IMR-90 (cell line): ENCODE measurements at regions not wholly inside any gene's neighbourhood (a gene's known extent, or its start where the extent isn't known, plus 50 kb on each side); places are given as distances from the start of the nearest gene placed in this dataset.

Source experiments
- ATAC-seq: fragments of 200-7000 bp; cut with Tn5 transposase; 2 replicates; pipeline ENCODE4 v1.9.1; 2020; ENCODE audit warnings: low read depth, mild to moderate bottlenecking, moderate library complexity
- BruUV-seq: library from RNA; stranded (reverse); fragments of 400-500 nt; replicated peaks from 2 replicates; lab custom pipeline; 2021; lab: Mats Ljungman, UMichigan
- CTCF ChIA-PET: fragments of 300-600 bp; formaldehyde crosslinking; extraction: SDS; loops from one replicate; lab custom pipeline; 2021; ENCODE audit warnings: antibody characterized with exemption; lab: Yijun Ruan, JAX
- POLR2A ChIA-PET: fragments of 300-600 bp; sonication (Branson Sonifier 250); formaldehyde crosslinking; loops from one replicate; lab custom pipeline; 2022; ENCODE audit warnings: antibody characterized with exemption; ENCODE audit not compliant: unreplicated experiment; lab: Charles Lee
- DNase-seq: peaks from one replicate; pipeline ENCODE4 v3.0.0; 2013
- H2AFZ ChIP-seq: replicated peaks from 2 replicates; pipeline ENCODE3; 2013; ENCODE audit warnings: low read length, mild to moderate bottlenecking; ENCODE audit not compliant: poor library complexity
- H2AK5ac ChIP-seq: 2 replicates; pipeline ENCODE4 v1.6.1; 2013; ENCODE audit warnings: low read depth, low read length, inconsistent platforms
- H2AK9ac ChIP-seq: replicated peaks from 2 replicates; pipeline ENCODE3; 2013; ENCODE audit warnings: mild to moderate bottlenecking, low read depth, low read length, moderate library complexity; ENCODE audit not compliant: poor library complexity
- H2BK120ac ChIP-seq: 2 replicates; pipeline ENCODE4 v1.6.1; 2013; ENCODE audit warnings: low read depth, low read length, inconsistent platforms
- H2BK15ac ChIP-seq: 3 replicates; pipeline ENCODE4 v1.6.1; 2013; ENCODE audit warnings: low read depth, low read length, inconsistent platforms
- H2BK20ac ChIP-seq: 2 replicates; pipeline ENCODE4 v1.6.1; 2013; ENCODE audit warnings: low read depth, mild to moderate bottlenecking, inconsistent platforms, low read length, moderate library complexity
- H2BK5ac ChIP-seq: 2 replicates; pipeline ENCODE4 v1.6.1; 2013; ENCODE audit warnings: mild to moderate bottlenecking, low read depth, low read length, inconsistent platforms; ENCODE audit not compliant: poor library complexity, severe bottlenecking
- H3K14ac ChIP-seq: replicated peaks from 2 replicates; pipeline ENCODE4 v1.6.1; 2013; ENCODE audit warnings: low read depth, low read length, inconsistent platforms
- H3K18ac ChIP-seq: 2 replicates; pipeline ENCODE4 v1.6.1; 2013; ENCODE audit warnings: low read depth, low read length, control low read depth
- H3K23ac ChIP-seq: 2 replicates; pipeline ENCODE4 v1.6.1; 2013; ENCODE audit warnings: low read depth, low read length, inconsistent platforms
- H3K27ac ChIP-seq: 2 replicates; pipeline ENCODE4 v1.5.1; 2013; ENCODE audit warnings: mild to moderate bottlenecking, control low read depth, low read length; ENCODE audit not compliant: insufficient read depth
- H3K27me3 ChIP-seq: 2 replicates; pipeline ENCODE4 v1.6.1; 2013; ENCODE audit warnings: low read length; ENCODE audit not compliant: control insufficient read depth, insufficient read depth
- H3K36me3 ChIP-seq: 2 replicates; pipeline ENCODE4 v1.6.1; 2013; ENCODE audit warnings: low read length, mixed read lengths; ENCODE audit not compliant: control insufficient read depth, insufficient read depth
- H3K4ac ChIP-seq: 2 replicates; pipeline ENCODE4 v1.6.1; 2013; ENCODE audit warnings: low read depth, low read length, inconsistent platforms
- H3K4me1 ChIP-seq: 2 replicates; pipeline ENCODE4 v1.6.1; 2013; ENCODE audit warnings: low read length, mixed read lengths; ENCODE audit not compliant: control insufficient read depth, insufficient read depth
- H3K4me2 ChIP-seq: 2 replicates; pipeline ENCODE4 v1.6.1; 2013; ENCODE audit warnings: low read depth, mild to moderate bottlenecking, control low read depth, low read length, moderate library complexity
- H3K4me3 ChIP-seq: 2 replicates; pipeline ENCODE4 v1.5.1; 2013; ENCODE audit warnings: low read depth, mild to moderate bottlenecking, control low read depth, low read length, moderate library complexity; ENCODE audit not compliant: insufficient read depth
- H3K56ac ChIP-seq: 2 replicates; pipeline ENCODE4 v1.6.1; 2013; ENCODE audit warnings: low read length, inconsistent platforms; ENCODE audit not compliant: insufficient read depth; ENCODE audit errors: extremely low read depth
- H3K79me1 ChIP-seq, 2 experiments: 2 replicates each; pipeline ENCODE4 v1.6.1; 2013; ENCODE audit warnings: low read length in 2 of 2, inconsistent platforms in 1 of 2, low read depth in 1 of 2
- H3K9ac ChIP-seq: 2 replicates; pipeline ENCODE4 v1.6.1; 2013; ENCODE audit warnings: low read depth, low read length, control low read depth
- H3K9me1 ChIP-seq: 2 replicates; pipeline ENCODE4 v1.6.1; 2013; ENCODE audit warnings: low read length, inconsistent platforms; ENCODE audit not compliant: insufficient read depth
- H3K9me3 ChIP-seq: 2 replicates; pipeline ENCODE4 v1.6.1; 2013; ENCODE audit warnings: low read length; ENCODE audit not compliant: control insufficient read depth, insufficient read depth
- H4K20me1 ChIP-seq: 2 replicates; pipeline ENCODE4 v1.6.1; 2013; ENCODE audit warnings: low read length, inconsistent platforms; ENCODE audit not compliant: insufficient read depth
- H4K5ac ChIP-seq: 2 replicates; pipeline ENCODE4 v1.6.1; 2013; ENCODE audit warnings: mild to moderate bottlenecking, low read depth, low read length, control low read depth
- H4K8ac ChIP-seq, 2 experiments: 2 replicates each; pipeline ENCODE4 v1.6.1; 2013; ENCODE audit warnings: low read depth in 2 of 2, low read length in 2 of 2, control low read depth in 1 of 2, inconsistent platforms in 1 of 2
- H4K91ac ChIP-seq: 2 replicates; pipeline ENCODE4 v1.6.1; 2013; ENCODE audit warnings: low read depth, low read length, inconsistent platforms; ENCODE audit not compliant: insufficient read depth
- CEBPB ChIP-seq: IDR thresholded peaks from 2 replicates; pipeline ENCODE4 v1.6.1; 2012; ENCODE audit warnings: low read depth, low read length, improper control_type of control experiment
- CHD1 ChIP-seq: IDR thresholded peaks from 2 replicates; pipeline ENCODE4 v1.6.1; 2012; ENCODE audit warnings: low read depth, low read length, improper control_type of control experiment
- MAFK ChIP-seq: IDR thresholded peaks from 2 replicates; pipeline ENCODE4 v1.6.1; 2012; ENCODE audit warnings: low read depth, low read length, improper control_type of control experiment
- MAZ ChIP-seq: IDR thresholded peaks from 2 replicates; pipeline ENCODE4 v1.6.1; 2012; ENCODE audit warnings: low read depth, mild to moderate bottlenecking, low read length, improper control_type of control experiment, moderate library complexity, borderline replicate concordance
- NFE2L2 ChIP-seq: fragments of 150-350 bp; IDR thresholded peaks from 2 replicates; pipeline ENCODE4 v1.6.1; 2016; ENCODE audit warnings: low read depth, mild to moderate bottlenecking, low read length
- POLR2A ChIP-seq: IDR thresholded peaks from 2 replicates; pipeline ENCODE4 v1.6.1; 2012; ENCODE audit warnings: mild to moderate bottlenecking, low read depth, low read length
- RAD21 ChIP-seq: IDR thresholded peaks from 2 replicates; pipeline ENCODE4 v1.6.1; 2012; ENCODE audit warnings: low read length, improper control_type of control experiment
- RCOR1 ChIP-seq: IDR thresholded peaks from 2 replicates; pipeline ENCODE4 v1.6.1; 2012; ENCODE audit warnings: mild to moderate bottlenecking, low read length, improper control_type of control experiment; ENCODE audit not compliant: insufficient replicate concordance
- RFX5 ChIP-seq: IDR thresholded peaks from 2 replicates; pipeline ENCODE4 v1.8.0; 2012; ENCODE audit warnings: low read depth, mild to moderate bottlenecking, low read length, moderate library complexity
- WGBS, 2 experiments: methylation state at CpG; one replicate each; pipeline versions ENCODE4 v1.1.5 to v1.1.7; 2013; ENCODE audit warnings: missing lambda C conversion rate in 2 of 2; ENCODE audit not compliant: insufficient read length in 1 of 2; ENCODE audit errors: extremely low coverage in 2 of 2; 5-methylcytosine and 5-hydroxymethylcytosine counted together
- dilution Hi-C: fragments of 300-500 bp; cut with HindIII; formaldehyde crosslinking; loops from one replicate; pipeline ENCODE4 v1.14.3; 2018; ENCODE audit warnings: low sequenced_read_pairs; ENCODE audit not compliant: unreplicated experiment
- in situ Hi-C: fragments of 300-500 bp; cut with MboI; formaldehyde crosslinking; loops from 3 replicates; pipeline ENCODE4 v1.14.3; 2019; ENCODE audit warnings: low sequenced_read_pairs, inconsistent platforms, mixed read lengths
- intact Hi-C: fragments of 100-400 bp; cut with micrococcal nuclease; formaldehyde crosslinking; loops from 2 replicates; pipeline ENCODE4 v1.10.0; 2022
- TF ChIP-seq, protein P1 (sequence below): fragments of 150-350 bp; IDR thresholded peaks from 2 replicates; pipeline ENCODE4 v1.6.1; 2017; ENCODE audit warnings: mild to moderate bottlenecking, antibody characterized with exemption, low read length, low read depth
- TF ChIP-seq, protein P2 (sequence below): fragments of 150-350 bp; IDR thresholded peaks from 2 replicates; pipeline ENCODE4 v1.6.1; 2016; ENCODE audit warnings: low read depth, mild to moderate bottlenecking, low read length, moderate library complexity, borderline replicate concordance

DNA sequence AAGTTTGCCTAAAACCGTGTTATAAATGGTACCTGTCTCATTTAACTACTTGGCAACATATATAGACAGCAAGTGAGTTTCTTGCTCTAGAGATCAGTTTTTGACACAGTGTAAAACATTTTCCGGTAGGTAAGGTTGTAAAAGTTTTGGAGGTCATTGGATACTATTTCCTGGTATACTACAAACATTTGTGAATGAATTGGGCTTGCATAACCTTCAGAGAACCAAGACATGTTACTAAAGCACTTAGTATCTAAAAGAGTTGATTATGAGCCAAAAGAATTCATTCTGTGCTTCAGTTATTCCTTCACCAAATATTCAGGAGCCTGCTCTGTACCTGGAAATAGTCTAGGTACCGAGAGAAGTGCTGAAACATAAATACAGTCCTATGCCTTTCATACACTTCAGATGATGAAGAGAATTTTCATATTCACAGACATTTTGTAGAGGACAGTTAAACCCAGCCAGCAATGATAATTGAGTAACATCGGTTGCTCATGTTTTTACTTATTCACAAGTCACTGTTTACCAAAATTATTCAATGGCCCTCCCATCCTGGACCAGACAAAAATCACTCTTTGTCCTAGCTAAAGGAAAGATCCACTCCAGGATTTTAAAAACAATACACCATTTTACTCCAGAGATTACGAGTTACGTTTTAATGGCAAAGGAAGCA lies 319.4 kb upstream of the RBMS1 start:
- no peak for ATAC-seq
- no peak for DNase-seq
- in situ Hi-C loops = no loop called here
- Histone ChIP-seq H2BK120ac (no peak overlapping the region), H2BK5ac (no peak overlapping the region), H3K4me2 (no peak overlapping the region), H3K9me1 (0 out of 2 replicates have a peak, but pooled peaks cover 3% of the 10 kb centered on the region), H2BK20ac (no peak overlapping the region), H4K20me1 (no peaks in the 10 kb centered on the region), H3K23ac (no peak overlapping the region), H4K91ac (no peak overlapping the region), H3K56ac (no peak overlapping the region), H2BK15ac (no peak overlapping the region), H3K9ac (no peak overlapping the region), H3K9me3 (no peaks in the 10 kb centered on the region), H3K36me3 (no peaks in the 10 kb centered on the region), H3K4me3 (no peak overlapping the region), H3K79me1 (no peaks in the 10 kb centered on the region), H3K14ac (no peak overlapping the region), H2AK9ac (no peak overlapping the region), H4K5ac (no peak overlapping the region), H3K27ac (no peak overlapping the region), H4K8ac (no peak overlapping the region), H3K4me1 (no peaks in the 10 kb centered on the region), H3K27me3 (no peaks in the 10 kb centered on the region), H3K4ac (no peak overlapping the region), H2AK5ac (no peak overlapping the region), H2AFZ (no peak overlapping the region), H3K18ac (no peak overlapping the region)
- dilution Hi-C loops = no loop called here
- ChIA-PET CTCF (no interaction called here), POLR2A (no interaction called here)
- intact Hi-C loops = no loop called here
- no TSS peak for BruUV-seq
- 80% methylated on average over 1 of the region's 6 CpGs; no CpG with 5 or more reads in 1 of the 2 experiments for WGBS, 2 experiments
- TF ChIP-seq MAZ (no peak), NFE2L2 (no peak), CEBPB (no peak), CHD1 (no peak), MAFK (no peak), POLR2A (no peak), RAD21 (no peak), RCOR1 (no peak), RFX5 (no peak)
- TF ChIP-seq, protein P1, sequence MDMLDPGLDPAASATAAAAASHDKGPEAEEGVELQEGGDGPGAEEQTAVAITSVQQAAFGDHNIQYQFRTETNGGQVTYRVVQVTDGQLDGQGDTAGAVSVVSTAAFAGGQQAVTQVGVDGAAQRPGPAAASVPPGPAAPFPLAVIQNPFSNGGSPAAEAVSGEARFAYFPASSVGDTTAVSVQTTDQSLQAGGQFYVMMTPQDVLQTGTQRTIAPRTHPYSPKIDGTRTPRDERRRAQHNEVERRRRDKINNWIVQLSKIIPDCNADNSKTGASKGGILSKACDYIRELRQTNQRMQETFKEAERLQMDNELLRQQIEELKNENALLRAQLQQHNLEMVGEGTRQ = no peak
- TF ChIP-seq, protein P2, sequence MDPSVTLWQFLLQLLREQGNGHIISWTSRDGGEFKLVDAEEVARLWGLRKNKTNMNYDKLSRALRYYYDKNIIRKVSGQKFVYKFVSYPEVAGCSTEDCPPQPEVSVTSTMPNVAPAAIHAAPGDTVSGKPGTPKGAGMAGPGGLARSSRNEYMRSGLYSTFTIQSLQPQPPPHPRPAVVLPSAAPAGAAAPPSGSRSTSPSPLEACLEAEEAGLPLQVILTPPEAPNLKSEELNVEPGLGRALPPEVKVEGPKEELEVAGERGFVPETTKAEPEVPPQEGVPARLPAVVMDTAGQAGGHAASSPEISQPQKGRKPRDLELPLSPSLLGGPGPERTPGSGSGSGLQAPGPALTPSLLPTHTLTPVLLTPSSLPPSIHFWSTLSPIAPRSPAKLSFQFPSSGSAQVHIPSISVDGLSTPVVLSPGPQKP = no peak
